H1 (cell line): ENCODE measurements at regions not wholly inside any gene's neighbourhood (a gene's known extent, or its start where the extent isn't known, plus 50 kb on each side); places are given as distances from the start of the nearest gene placed in this dataset.

Experiments
- CTCF ChIA-PET: fragments of 300-600 bp; sonication (Branson Sonifier 250); formaldehyde crosslinking; loops from one replicate; lab custom pipeline; 2021; ENCODE audit not compliant: partially characterized antibody; lab: Charles Lee
- POLR2A ChIA-PET: fragments of 300-600 bp; sonication (Branson Sonifier 250); formaldehyde crosslinking; loops from one replicate; lab custom pipeline; 2021; ENCODE audit warnings: inconsistent platforms; ENCODE audit not compliant: partially characterized antibody; lab: Charles Lee
- DNase-seq, 2 experiments: peaks; one replicate each; pipeline versions ENCODE4 v3.0.0 to v3.0.0-alpha.2; 2010 to 2022; ENCODE audit warnings: low spot score in 2 of 2, low read depth in 1 of 2, mixed read lengths in 1 of 2
- FAIRE-seq: peaks from 2 replicates; lab custom pipeline; 2011; peaks lifted over from hg19 to GRCh38; lab: Jason Lieb, UNC
- H2AFZ ChIP-seq: 2 replicates; pipeline ENCODE4 v1.8.1; 2012; ENCODE audit warnings: low read length, inconsistent platforms
- H2AK5ac ChIP-seq: 2 replicates; pipeline ENCODE4 v1.6.1; 2013; ENCODE audit warnings: low read depth, low read length
- H2BK120ac ChIP-seq: replicated peaks from 2 replicates; pipeline ENCODE3; 2013; ENCODE audit warnings: low read depth, low read length, inconsistent platforms
- H2BK12ac ChIP-seq: 2 replicates; pipeline ENCODE4 v1.6.1; 2013; ENCODE audit warnings: low read depth, low read length
- H2BK15ac ChIP-seq: 2 replicates; pipeline ENCODE4 v1.6.1; 2013; ENCODE audit warnings: low read length
- H2BK20ac ChIP-seq: 2 replicates; pipeline ENCODE4 v1.6.1; 2013; ENCODE audit warnings: low read length
- H2BK5ac ChIP-seq: 2 replicates; pipeline ENCODE4 v1.6.1; 2013; ENCODE audit warnings: low read depth, low read length
- H3K14ac ChIP-seq: 2 replicates; pipeline ENCODE4 v1.6.1; 2013; ENCODE audit warnings: inconsistent platforms; ENCODE audit not compliant: insufficient read length
- H3K18ac ChIP-seq: 2 replicates; pipeline ENCODE4 v1.6.1; 2013; ENCODE audit warnings: low read length; ENCODE audit errors: extremely low read depth
- H3K23ac ChIP-seq: 2 replicates; pipeline ENCODE4 v1.6.1; 2013; ENCODE audit warnings: inconsistent platforms; ENCODE audit not compliant: insufficient read length
- H3K23me2 ChIP-seq: 2 replicates; pipeline ENCODE4 v1.6.1; 2013; ENCODE audit warnings: low read depth, low read length
- H3K27ac ChIP-seq: 2 replicates; pipeline ENCODE4 v1.6.1; 2011; ENCODE audit warnings: low read depth, low read length, inconsistent platforms
- H3K27me3 ChIP-seq, 4 experiments: replicated peaks in 1 of 4; 1 replicate in 1 of 4; 2 replicates in 3 of 4; pipeline versions ENCODE4 v1.6.1 to v1.8.1; 2011 to 2013; ENCODE audit warnings: low read length in 3 of 4, mild to moderate bottlenecking in 3 of 4, inconsistent platforms in 2 of 4, mixed read lengths in 2 of 4, moderate library complexity in 1 of 4; ENCODE audit not compliant: control insufficient read depth in 3 of 4, insufficient read depth in 3 of 4; ENCODE audit errors: extremely low read depth in 1 of 4
- H3K36me3 ChIP-seq, 4 experiments: 2 replicates each; pipeline versions ENCODE4 v1.6.1 to v1.8.1; 2011 to 2013; ENCODE audit warnings: mild to moderate bottlenecking in 4 of 4, low read length in 3 of 4, moderate library complexity in 2 of 4, control low read depth in 1 of 4, inconsistent platforms in 1 of 4; ENCODE audit not compliant: insufficient read depth in 4 of 4, control insufficient read depth in 2 of 4
- H3K4ac ChIP-seq: replicated peaks from 2 replicates; pipeline ENCODE3; 2013; ENCODE audit warnings: low read length, low read depth, mixed read lengths, inconsistent platforms; ENCODE audit not compliant: insufficient read length
- H3K4me1 ChIP-seq, 4 experiments: replicated peaks in 1 of 4; 1 replicate in 1 of 4; 2 replicates in 3 of 4; pipeline versions ENCODE4 v1.6.1 to v1.8.1; 2011 to 2013; ENCODE audit warnings: low read length in 3 of 4, inconsistent platforms in 2 of 4, mixed read lengths in 1 of 4; ENCODE audit not compliant: insufficient read depth in 4 of 4, control insufficient read depth in 3 of 4
- H3K4me2 ChIP-seq, 2 experiments: 2 replicates each; pipeline versions ENCODE4 v1.6.1 to v1.8.1; 2011 to 2013; ENCODE audit warnings: low read depth in 2 of 2, low read length in 2 of 2, control low read depth in 1 of 2, inconsistent platforms in 1 of 2, mild to moderate bottlenecking in 1 of 2; ENCODE audit not compliant: insufficient read depth in 1 of 2
- H3K4me3 ChIP-seq, 4 experiments: fragments of 200-600, 300-600 bp in 1 of 4; sonication (generic), shearing (Covaris generic), sonication (Bioruptor Twin) in 1 of 4; 2 replicates each; pipeline versions ENCODE4 v1.5.1 to v1.8.1; 2011 to 2016; ENCODE audit warnings: low read length in 4 of 4, low read depth in 3 of 4, control low read depth in 2 of 4, inconsistent platforms in 2 of 4, mild to moderate bottlenecking in 2 of 4, mixed read lengths in 1 of 4, moderate library complexity in 1 of 4; ENCODE audit not compliant: insufficient read depth in 2 of 4; ENCODE audit errors: extremely low read depth in 1 of 4
- H3K56ac ChIP-seq: replicated peaks from 2 replicates; pipeline ENCODE3; 2013; ENCODE audit warnings: low read depth, mild to moderate bottlenecking, mixed read lengths, low read length, inconsistent platforms; ENCODE audit not compliant: insufficient read length
- H3K79me1 ChIP-seq: 2 replicates; pipeline ENCODE4 v1.6.1; 2013; ENCODE audit warnings: low read depth, low read length, control low read depth
- H3K79me2 ChIP-seq, 2 experiments: 2 replicates each; pipeline versions ENCODE4 v1.6.1 to v1.8.1; 2012 to 2013; ENCODE audit warnings: low read length in 2 of 2, mild to moderate bottlenecking in 2 of 2, inconsistent platforms in 1 of 2; ENCODE audit not compliant: insufficient read depth in 2 of 2, control insufficient read depth in 1 of 2
- H3K9ac ChIP-seq, 4 experiments: replicated peaks in 1 of 4; 1 replicate in 1 of 4; 2 replicates in 3 of 4; pipeline versions ENCODE4 v1.6.1 to v1.8.1; 2011 to 2013; ENCODE audit warnings: low read depth in 3 of 4, low read length in 3 of 4, control low read depth in 2 of 4, mild to moderate bottlenecking in 2 of 4, moderate library complexity in 2 of 4, inconsistent platforms in 1 of 4; ENCODE audit errors: extremely low read depth in 1 of 4
- H3K9me3 ChIP-seq, 2 experiments: 2 replicates each; pipeline versions ENCODE4 v1.6.1 to v1.8.1; 2012 to 2013; ENCODE audit warnings: mild to moderate bottlenecking in 2 of 2, moderate library complexity in 2 of 2, control low read depth in 1 of 2, inconsistent platforms in 1 of 2, low read depth in 1 of 2, low read length in 1 of 2, mixed read lengths in 1 of 2; ENCODE audit not compliant: insufficient read depth in 2 of 2
- H4K20me1 ChIP-seq, 2 experiments: replicated peaks in 1 of 2; 2 replicates each; pipeline versions ENCODE3 to v1.8.1; 2011 to 2013; ENCODE audit warnings: inconsistent platforms in 2 of 2, low read length in 2 of 2, mild to moderate bottlenecking in 1 of 2; ENCODE audit not compliant: insufficient read depth in 2 of 2, control insufficient read depth in 1 of 2
- H4K5ac ChIP-seq: 2 replicates; pipeline ENCODE4 v1.6.1; 2013; ENCODE audit warnings: low read length, low read depth, mixed read lengths, inconsistent platforms; ENCODE audit not compliant: insufficient read length
- H4K8ac ChIP-seq: 2 replicates; pipeline ENCODE4 v1.8.0; 2013; ENCODE audit warnings: mild to moderate bottlenecking, moderate library complexity, low read length, inconsistent platforms; ENCODE audit not compliant: insufficient read depth; ENCODE audit errors: extremely low read depth
- H4K91ac ChIP-seq: replicated peaks from 2 replicates; pipeline ENCODE3; 2013; ENCODE audit warnings: low read length, mixed read lengths, inconsistent platforms; ENCODE audit not compliant: insufficient read length
- ATF3 ChIP-seq: IDR thresholded peaks from 2 replicates; pipeline ENCODE4 v1.6.1; 2011; ENCODE audit warnings: low read depth, mild to moderate bottlenecking, low read length; ENCODE audit not compliant: insufficient read depth
- EZH2 ChIP-seq: fragments of 200-600 bp; sonication (generic); IDR thresholded peaks from 2 replicates; pipeline ENCODE4 v1.7.1; 2012; ENCODE audit warnings: low read depth, mild to moderate bottlenecking, moderate library complexity, low read length, inconsistent platforms; ENCODE audit not compliant: severe bottlenecking
- GTF2F1 ChIP-seq: IDR thresholded peaks from 2 replicates; pipeline ENCODE4 v1.6.1; 2012; ENCODE audit warnings: low read depth, low read length, improper control_type of control experiment, borderline replicate concordance
- KDM4A ChIP-seq: IDR thresholded peaks from one replicate; pipeline ENCODE4 v1.7.1; 2012; ENCODE audit warnings: low read depth, mild to moderate bottlenecking, moderate library complexity, low read length, inconsistent platforms; ENCODE audit not compliant: severe bottlenecking
- MAFK ChIP-seq: IDR thresholded peaks from 2 replicates; pipeline ENCODE4 v1.6.1; 2012; ENCODE audit warnings: low read depth, mild to moderate bottlenecking, improper control_type of control experiment, low read length
- SP2 ChIP-seq: IDR thresholded peaks from 2 replicates; pipeline ENCODE4 v1.6.1; 2012; ENCODE audit warnings: mild to moderate bottlenecking, low read length, inconsistent platforms
- SRF ChIP-seq: IDR thresholded peaks from 2 replicates; pipeline ENCODE4 v1.6.1; 2011; ENCODE audit warnings: mild to moderate bottlenecking, low read depth, low read length, moderate library complexity
- ZNF274 ChIP-seq: IDR thresholded peaks from 2 replicates; pipeline ENCODE4 v1.7.0; 2012; ENCODE audit warnings: low read length, borderline replicate concordance; ENCODE audit errors: extremely low read depth
- WGBS, 2 experiments: shearing (Covaris generic) in 1 of 2; methylation state at CpG; one replicate each; pipeline versions ENCODE4 v1.1.6 to v1.1.7; 2013 to 2015; ENCODE audit warnings: low lambda C conversion rate in 2 of 2, mixed read lengths in 2 of 2, inconsistent platforms in 1 of 2, low coverage in 1 of 2, missing lambda C conversion rate in 1 of 2; ENCODE audit not compliant: insufficient replicate concordance in 2 of 2, insufficient coverage in 1 of 2, insufficient read length in 1 of 2; ENCODE audit errors: extremely low coverage in 1 of 2, missing lambda C conversion rate in 1 of 2; 5-methylcytosine and 5-hydroxymethylcytosine counted together

DNA sequence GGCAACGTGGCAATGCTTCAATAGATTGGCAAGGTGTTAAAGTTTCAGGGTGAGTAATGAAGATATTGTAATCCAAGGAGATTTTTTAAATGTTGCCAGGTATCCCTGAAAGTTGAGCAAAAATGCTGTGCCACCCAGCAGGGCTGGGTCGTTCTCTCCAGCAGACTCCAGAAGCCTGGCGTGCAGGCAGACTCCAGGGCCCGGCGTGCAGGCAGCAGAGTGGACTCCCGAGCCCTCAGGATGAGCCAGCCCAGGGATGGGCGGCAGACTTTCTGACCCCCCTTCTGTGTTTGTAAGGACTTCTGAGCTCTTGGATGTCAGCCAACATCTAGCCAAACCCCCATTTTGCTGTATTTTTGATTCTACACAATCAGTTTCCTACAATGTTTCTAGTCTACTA, 289.1 kb downstream of the ZNF516 start:
- Histone ChIP-seq H2BK5ac (no peak overlapping the region), H4K5ac (no peak overlapping the region), H3K4me3 (no peak overlapping the region), H3K79me1 (no peaks in the 10 kb centered on the region), H3K18ac (no peak overlapping the region), H3K14ac (no peak overlapping the region), H3K4ac (no peak overlapping the region), H2BK12ac (no peak overlapping the region), H4K20me1 (no peaks in the 10 kb centered on the region), H3K4me2 (no peak overlapping the region), H3K23me2 (no peaks in the 10 kb centered on the region), H2AK5ac (no peak overlapping the region), H3K9me3 (peaks cover 3% of the 10 kb centered on the region in 2 experiments; a peak in 2 of 4 replicates), H2BK15ac (no peak overlapping the region), H4K8ac (no peak overlapping the region), H2BK120ac (no peak overlapping the region), H3K27ac (no peak overlapping the region), H3K56ac (no peak overlapping the region), H2AFZ (no peak overlapping the region), H3K23ac (no peak overlapping the region), H4K91ac (no peak overlapping the region), H3K36me3 (no peaks in the 10 kb centered on the region), H2BK20ac (no peak overlapping the region), H3K79me2 (no peaks in the 10 kb centered on the region), H3K27me3 (no peaks in the 10 kb centered on the region), H3K4me1 (no peaks in the 10 kb centered on the region; a peak in 1 of 7 replicates), H3K9ac (no peak overlapping the region)
- ChIA-PET CTCF (interaction anchor here (1.2 kb wide), 1 partner anchor 47 kb away, joined by 3 read pairs; no protein-coding TSS in a partner anchor), POLR2A (no interaction called here)
- DNase-seq (no peak), FAIRE-seq (no peak)
- TF ChIP-seq SRF (no peak), SP2 (no peak), MAFK (no peak), ZNF274 (no peak), GTF2F1 (no peak), ATF3 (no peak), KDM4A (no peak), EZH2 (no peak)
- whole genome bisulfite sequencing, 2 experiments: 91% methylated on average over 7 of the region's 7 CpGs; no CpG with 5 or more reads in 1 of the 2 experiments
